ENCODE measurements at regions not wholly inside any gene's neighbourhood (a gene's known extent, or its start where the extent isn't known, plus 50 kb on each side); places are given as distances from the start of the nearest gene placed in this dataset.

DNA sequence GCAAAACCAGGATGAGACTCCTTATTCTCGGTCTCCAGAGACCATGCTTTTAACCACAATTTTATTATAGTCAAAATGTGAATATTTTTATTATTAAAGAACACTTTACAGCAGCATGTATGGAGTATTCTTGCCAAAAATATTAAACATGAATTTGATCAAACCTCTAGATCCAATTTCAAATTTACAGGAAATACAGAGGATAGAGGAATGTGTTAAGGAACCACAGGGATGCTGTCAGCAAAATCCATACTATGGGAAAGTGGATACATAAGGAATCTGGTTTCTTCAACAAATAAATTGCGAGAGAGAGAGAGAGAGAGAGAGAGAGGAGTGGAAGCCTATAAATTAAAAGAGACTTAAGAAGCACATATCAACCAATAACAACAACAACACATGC is 348.2 kb upstream of the NUDT12 start:
- Histone ChIP-seq H3K27ac (no peak overlapping the region), H3K4me1 (no peaks in the 10 kb centered on the region), H3K9me3 (no peaks in the 10 kb centered on the region), H3K36me3 (no peaks in the 10 kb centered on the region), H3K4me3 (no peak overlapping the region), H3K27me3 (no peaks in the 10 kb centered on the region)
- in situ Hi-C loops (cut with MboI; ENCODE audit: low sequenced_read_pairs in 4 of 4) (no loop called here), intact Hi-C loops (cut with DNase I; ENCODE audit: low total_unique reads) (no loop called here)
- DNase-seq (no peak), ATAC-seq (no peak)
- TF ChIP-seq POLR2A (IDR thresholded peaks at IDR 0.05), result no peak
- TF ChIP-seq, protein P1, sequence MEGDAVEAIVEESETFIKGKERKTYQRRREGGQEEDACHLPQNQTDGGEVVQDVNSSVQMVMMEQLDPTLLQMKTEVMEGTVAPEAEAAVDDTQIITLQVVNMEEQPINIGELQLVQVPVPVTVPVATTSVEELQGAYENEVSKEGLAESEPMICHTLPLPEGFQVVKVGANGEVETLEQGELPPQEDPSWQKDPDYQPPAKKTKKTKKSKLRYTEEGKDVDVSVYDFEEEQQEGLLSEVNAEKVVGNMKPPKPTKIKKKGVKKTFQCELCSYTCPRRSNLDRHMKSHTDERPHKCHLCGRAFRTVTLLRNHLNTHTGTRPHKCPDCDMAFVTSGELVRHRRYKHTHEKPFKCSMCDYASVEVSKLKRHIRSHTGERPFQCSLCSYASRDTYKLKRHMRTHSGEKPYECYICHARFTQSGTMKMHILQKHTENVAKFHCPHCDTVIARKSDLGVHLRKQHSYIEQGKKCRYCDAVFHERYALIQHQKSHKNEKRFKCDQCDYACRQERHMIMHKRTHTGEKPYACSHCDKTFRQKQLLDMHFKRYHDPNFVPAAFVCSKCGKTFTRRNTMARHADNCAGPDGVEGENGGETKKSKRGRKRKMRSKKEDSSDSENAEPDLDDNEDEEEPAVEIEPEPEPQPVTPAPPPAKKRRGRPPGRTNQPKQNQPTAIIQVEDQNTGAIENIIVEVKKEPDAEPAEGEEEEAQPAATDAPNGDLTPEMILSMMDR (IDR thresholded peaks at IDR 0.05 in 4 of 5, conservative IDR thresholded peaks at IDR 0.05 in 1 of 5), result no peak

DNA sequence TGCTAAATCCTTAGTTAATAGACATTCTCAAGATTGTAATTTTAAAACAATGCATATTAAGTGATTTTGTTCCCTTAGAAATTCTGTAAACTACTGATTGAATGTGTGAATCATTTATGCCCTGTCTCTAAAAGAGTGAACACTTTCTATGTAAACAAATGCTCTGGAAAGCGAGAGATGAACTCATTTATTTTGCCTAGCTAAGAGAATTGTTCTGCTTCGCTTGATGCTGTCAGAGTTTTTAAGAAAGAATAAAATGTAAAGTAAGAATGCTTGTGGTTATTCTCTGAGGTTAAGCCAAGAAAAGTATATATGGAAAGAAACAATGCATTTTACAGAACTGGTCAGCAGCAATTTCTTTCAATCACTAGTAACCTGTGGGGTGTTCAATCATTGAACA is 347.4 kb upstream of the NUDT12 start:
- DNase-seq, result no peak
- H3K4me1 ChIP-seq, result no peaks in the 10 kb centered on the region
- ATAC-seq, result no peak
- TF ChIP-seq, protein P1 (IDR thresholded peaks at IDR 0.05 in 4 of 5, conservative IDR thresholded peaks at IDR 0.05 in 1 of 5), result no peak
- no peak for TF ChIP-seq POLR2A (IDR thresholded peaks at IDR 0.05)
- in situ Hi-C loops (cut with MboI; ENCODE audit: low sequenced_read_pairs in 4 of 4) (no loop called here), intact Hi-C loops (cut with DNase I; ENCODE audit: low total_unique reads) (no loop called here)
- H3K27me3 ChIP-seq, result no peaks in the 10 kb centered on the region
- H3K36me3 ChIP-seq, result no peaks in the 10 kb centered on the region
- no peak overlapping the region for H3K4me3 ChIP-seq
- no peaks in the 10 kb centered on the region for H3K9me3 ChIP-seq
- no peak overlapping the region for H3K27ac ChIP-seq

DNA sequence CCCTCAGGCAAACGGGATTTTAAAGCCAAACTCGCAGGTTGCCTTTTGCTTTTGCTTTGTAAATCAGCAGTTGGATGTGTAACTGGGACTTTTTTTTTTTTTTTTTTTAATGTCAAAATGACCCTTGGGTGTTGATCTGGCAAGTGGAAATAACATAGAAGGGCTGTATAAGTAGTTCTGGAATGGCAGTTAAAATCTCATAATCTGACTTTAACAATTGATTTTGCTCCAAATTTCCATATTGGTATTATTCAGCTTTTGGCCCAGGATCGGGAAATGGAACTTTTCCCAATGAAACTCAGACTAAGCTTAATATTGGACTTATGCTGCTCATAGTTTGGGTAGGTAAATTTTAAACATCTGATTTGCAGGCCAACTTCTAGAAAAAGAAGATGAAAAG is 346.8 kb upstream of the NUDT12 start:
- DNase-seq (no peak), ATAC-seq (no peak)
- no peaks in the 10 kb centered on the region for H3K9me3 ChIP-seq
- intact Hi-C loops (cut with DNase I; ENCODE audit: low total_unique reads), result no loop called here
- H3K27ac ChIP-seq, result no peak overlapping the region
- no peaks in the 10 kb centered on the region for H3K4me1 ChIP-seq
- H3K36me3 ChIP-seq, result no peaks in the 10 kb centered on the region
- H3K4me3 ChIP-seq, result no peak overlapping the region
- in situ Hi-C loops (cut with MboI; ENCODE audit: low sequenced_read_pairs in 4 of 4), result no loop called here
- TF ChIP-seq POLR2A (IDR thresholded peaks at IDR 0.05), result no peak
- TF ChIP-seq, protein P1 (IDR thresholded peaks at IDR 0.05 in 4 of 5, conservative IDR thresholded peaks at IDR 0.05 in 1 of 5), result no peak
- H3K27me3 ChIP-seq, result no peaks in the 10 kb centered on the region

DNA sequence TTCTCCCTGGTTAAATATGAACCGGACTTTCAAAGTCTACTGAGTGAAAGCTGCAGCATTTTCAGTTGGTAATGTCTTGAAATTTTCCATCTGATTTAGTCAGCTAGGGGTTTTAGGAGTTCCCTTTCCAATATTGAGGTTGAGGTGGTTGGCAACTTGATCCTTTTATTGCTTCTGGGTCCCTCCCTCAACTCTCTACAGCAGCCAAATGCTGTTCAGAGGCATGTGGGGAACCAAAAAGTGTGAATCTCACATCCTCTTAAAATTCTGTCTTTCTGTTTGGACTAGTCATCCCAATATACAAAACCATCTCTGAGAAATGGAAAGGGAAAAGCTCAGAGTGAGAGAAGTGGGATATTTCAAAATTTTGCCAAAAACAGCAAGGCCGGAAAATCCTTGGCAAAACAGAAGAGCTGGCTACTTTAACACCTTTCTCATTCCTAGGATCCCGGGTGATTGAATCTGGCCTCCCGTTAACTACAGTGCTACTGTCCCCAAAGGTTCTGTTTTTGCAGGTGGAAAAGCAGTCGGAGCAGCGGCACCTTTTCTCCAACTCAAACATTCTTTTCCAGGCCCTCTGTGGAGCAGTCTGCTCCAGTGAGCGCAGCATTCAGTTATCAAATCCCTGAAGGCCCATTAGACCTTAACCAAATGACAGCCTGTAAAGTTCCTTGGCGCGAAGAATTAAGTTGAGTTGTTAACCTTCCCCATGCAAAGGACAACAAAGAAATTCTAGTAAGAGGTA is 345.9 kb upstream of the NUDT12 start:
- no peaks in the 10 kb centered on the region for H3K27me3 ChIP-seq
- DNase-seq, result no peak
- no peak for ATAC-seq
- in situ Hi-C loops (cut with MboI; ENCODE audit: low sequenced_read_pairs in 4 of 4) (no loop called here), intact Hi-C loops (cut with DNase I; ENCODE audit: low total_unique reads) (no loop called here)
- H3K36me3 ChIP-seq, result no peaks in the 10 kb centered on the region
- H3K27ac ChIP-seq, result no peak overlapping the region
- no peaks in the 10 kb centered on the region for H3K4me1 ChIP-seq
- TF ChIP-seq POLR2A (IDR thresholded peaks at IDR 0.05), result no peak
- TF ChIP-seq, protein P1 (IDR thresholded peaks at IDR 0.05 in 4 of 5, conservative IDR thresholded peaks at IDR 0.05 in 1 of 5), result no peak
- H3K4me3 ChIP-seq, result no peak overlapping the region
- no peaks in the 10 kb centered on the region for H3K9me3 ChIP-seq

DNA sequence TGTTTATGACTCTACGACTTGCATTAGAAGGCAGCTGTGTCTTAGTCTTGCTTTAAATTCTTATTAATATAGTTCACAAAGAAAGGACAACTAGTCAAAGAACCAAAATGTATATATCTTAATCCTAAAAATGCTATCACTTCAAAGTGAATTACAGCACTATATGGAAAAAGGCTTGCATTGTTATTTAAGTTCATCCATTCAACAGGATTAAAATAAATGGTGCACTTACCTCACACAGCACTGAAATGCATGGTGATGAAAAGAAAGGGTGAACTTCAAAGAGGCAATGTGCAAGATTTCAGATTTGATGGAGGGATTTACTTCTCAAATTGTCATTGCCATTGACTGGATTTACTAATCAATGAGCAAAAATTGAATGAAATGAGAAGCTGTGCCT is 344.4 kb upstream of the NUDT12 start:
- Histone ChIP-seq H3K4me1 (no peaks in the 10 kb centered on the region), H3K4me3 (no peak overlapping the region), H3K36me3 (no peaks in the 10 kb centered on the region), H3K27me3 (no peaks in the 10 kb centered on the region), H3K27ac (no peak overlapping the region), H3K9me3 (no peaks in the 10 kb centered on the region)
- ATAC-seq (no peak), DNase-seq (no peak)
- in situ Hi-C loops (cut with MboI; ENCODE audit: low sequenced_read_pairs in 4 of 4) (no loop called here), intact Hi-C loops (cut with DNase I; ENCODE audit: low total_unique reads) (no loop called here)
- no peak for TF ChIP-seq POLR2A (IDR thresholded peaks at IDR 0.05)
- TF ChIP-seq, protein P1 (IDR thresholded peaks at IDR 0.05 in 4 of 5, conservative IDR thresholded peaks at IDR 0.05 in 1 of 5), result no peak
